Mesothelial cell of epicardium (in vitro differentiated cells): ENCODE measurements at regions not wholly inside any gene's neighbourhood (a gene's known extent, or its start where the extent isn't known, plus 50 kb on each side); places are given as distances from the start of the nearest gene placed in this dataset.

Experiments
- DNase-seq, 2 experiments: peaks; one replicate each; pipeline ENCODE4 v3.0.0; 2021; ENCODE audit warnings: low spot score in 2 of 2; ENCODE audit not compliant: unreplicated experiment in 2 of 2
- H3K27ac Mint-ChIP-seq: 2 replicates; pipeline ENCODE4 v1.8.0; 2021; ENCODE audit warnings: mixed read lengths
- H3K27me3 Mint-ChIP-seq: 2 replicates; pipeline ENCODE4 v1.8.0; 2021; ENCODE audit warnings: low read depth, mixed read lengths
- H3K36me3 Mint-ChIP-seq: 2 replicates; pipeline ENCODE4 v1.8.0; 2021; ENCODE audit warnings: mixed read lengths
- H3K4me1 Mint-ChIP-seq: 2 replicates; pipeline ENCODE4 v1.8.0; 2021; ENCODE audit warnings: mixed read lengths
- H3K4me3 Mint-ChIP-seq: 2 replicates; pipeline ENCODE4 v1.8.0; 2021; ENCODE audit warnings: mild to moderate bottlenecking, moderate library complexity, mixed read lengths
- H3K9me3 Mint-ChIP-seq: 2 replicates; pipeline ENCODE4 v1.8.0; 2021; ENCODE audit warnings: mixed read lengths
- TF ChIP-seq, protein P1 (sequence below): fragments of 200-600 bp; sonication (generic); IDR thresholded peaks from one replicate; pipeline ENCODE4 v1.5.0; 2021; ENCODE audit warnings: antibody characterized with exemption; ENCODE audit not compliant: unreplicated experiment

- Mint-ChIP-seq H3K36me3 (peaks cover 18% of the 10 kb centered on the region), H3K9me3 (peaks cover 31% of the 10 kb centered on the region), H3K27me3 (no peaks in the 10 kb centered on the region), H3K4me1 (peaks cover 3% of the 10 kb centered on the region), H3K27ac (no peak overlapping the region), H3K4me3 (no peak overlapping the region)
- no peak for DNase-seq
- TF ChIP-seq, protein P1, sequence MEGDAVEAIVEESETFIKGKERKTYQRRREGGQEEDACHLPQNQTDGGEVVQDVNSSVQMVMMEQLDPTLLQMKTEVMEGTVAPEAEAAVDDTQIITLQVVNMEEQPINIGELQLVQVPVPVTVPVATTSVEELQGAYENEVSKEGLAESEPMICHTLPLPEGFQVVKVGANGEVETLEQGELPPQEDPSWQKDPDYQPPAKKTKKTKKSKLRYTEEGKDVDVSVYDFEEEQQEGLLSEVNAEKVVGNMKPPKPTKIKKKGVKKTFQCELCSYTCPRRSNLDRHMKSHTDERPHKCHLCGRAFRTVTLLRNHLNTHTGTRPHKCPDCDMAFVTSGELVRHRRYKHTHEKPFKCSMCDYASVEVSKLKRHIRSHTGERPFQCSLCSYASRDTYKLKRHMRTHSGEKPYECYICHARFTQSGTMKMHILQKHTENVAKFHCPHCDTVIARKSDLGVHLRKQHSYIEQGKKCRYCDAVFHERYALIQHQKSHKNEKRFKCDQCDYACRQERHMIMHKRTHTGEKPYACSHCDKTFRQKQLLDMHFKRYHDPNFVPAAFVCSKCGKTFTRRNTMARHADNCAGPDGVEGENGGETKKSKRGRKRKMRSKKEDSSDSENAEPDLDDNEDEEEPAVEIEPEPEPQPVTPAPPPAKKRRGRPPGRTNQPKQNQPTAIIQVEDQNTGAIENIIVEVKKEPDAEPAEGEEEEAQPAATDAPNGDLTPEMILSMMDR = no peak
Measured at GRCh38 chr13:64810750-64811149, 2419.4 kb downstream of the PCDH9 start.

GRCh38 chr13:64808704-64809103 is 2421.4 kb downstream of the PCDH9 start:
- H3K27ac Mint-ChIP-seq = no peak overlapping the region
- DNase-seq = no peak
- H3K9me3 Mint-ChIP-seq = peaks cover 31% of the 10 kb centered on the region
- H3K4me3 Mint-ChIP-seq = no peak overlapping the region
- H3K27me3 Mint-ChIP-seq = no peaks in the 10 kb centered on the region
- H3K4me1 Mint-ChIP-seq = peaks cover 3% of the 10 kb centered on the region
- H3K36me3 Mint-ChIP-seq = peaks cover 18% of the 10 kb centered on the region
- TF ChIP-seq, protein P1 = no peak

DNA sequence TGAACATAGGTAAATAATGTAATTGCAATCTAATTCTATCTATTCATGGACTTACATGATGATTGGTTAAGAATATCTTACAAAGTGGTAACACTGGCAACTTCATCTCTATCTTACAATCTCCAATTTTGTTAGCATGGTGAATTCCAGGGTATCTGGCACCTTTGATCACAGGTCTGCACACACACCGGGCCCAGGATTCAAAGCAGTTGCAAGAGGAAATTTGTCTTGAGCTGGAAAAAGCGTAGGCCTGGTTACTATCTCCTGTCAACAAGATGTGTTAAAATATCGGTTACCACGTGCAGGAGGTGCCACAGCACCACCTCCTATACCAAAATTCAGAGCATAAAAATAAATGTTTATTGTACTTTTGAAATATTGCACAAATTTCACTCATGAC is 2428.4 kb downstream of the PCDH9 start:
- no peak for DNase-seq
- Mint-ChIP-seq H3K9me3 (no peaks in the 10 kb centered on the region), H3K27ac (no peak overlapping the region)

DNA sequence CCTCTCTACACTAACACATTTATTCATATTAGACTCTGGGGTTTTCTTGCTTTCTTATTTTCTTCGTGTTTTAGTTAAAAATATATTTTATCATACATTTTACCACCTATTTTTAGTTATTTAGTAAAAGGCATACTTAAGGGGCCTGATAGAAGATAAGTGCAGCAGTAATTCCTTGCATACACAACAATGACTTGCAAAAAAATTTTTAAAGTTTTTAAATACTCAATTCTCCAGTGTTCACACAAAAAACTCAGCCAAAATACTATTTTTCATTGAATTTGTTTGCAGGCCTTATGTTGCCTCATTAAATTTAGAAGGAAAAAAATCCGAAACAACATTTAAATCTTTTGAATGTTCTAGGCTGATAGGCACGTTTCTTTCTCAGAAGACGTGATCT is 2431.7 kb downstream of the PCDH9 start:
- no peak for DNase-seq
- Mint-ChIP-seq H3K4me1 (peaks cover 19% of the 10 kb centered on the region), H3K9me3 (peaks cover 9% of the 10 kb centered on the region), H3K36me3 (no peaks in the 10 kb centered on the region), H3K4me3 (no peak overlapping the region), H3K27me3 (no peaks in the 10 kb centered on the region), H3K27ac (no peak overlapping the region)
- TF ChIP-seq, protein P1 = no peak

More for the DNA sequence above, 2428.4 kb downstream of the PCDH9 start:
- TF ChIP-seq, protein P1 = no peak
- Mint-ChIP-seq H3K27me3 (no peaks in the 10 kb centered on the region), H3K4me1 (peaks cover 17% of the 10 kb centered on the region), H3K4me3 (no peak overlapping the region), H3K36me3 (no peaks in the 10 kb centered on the region)

DNA sequence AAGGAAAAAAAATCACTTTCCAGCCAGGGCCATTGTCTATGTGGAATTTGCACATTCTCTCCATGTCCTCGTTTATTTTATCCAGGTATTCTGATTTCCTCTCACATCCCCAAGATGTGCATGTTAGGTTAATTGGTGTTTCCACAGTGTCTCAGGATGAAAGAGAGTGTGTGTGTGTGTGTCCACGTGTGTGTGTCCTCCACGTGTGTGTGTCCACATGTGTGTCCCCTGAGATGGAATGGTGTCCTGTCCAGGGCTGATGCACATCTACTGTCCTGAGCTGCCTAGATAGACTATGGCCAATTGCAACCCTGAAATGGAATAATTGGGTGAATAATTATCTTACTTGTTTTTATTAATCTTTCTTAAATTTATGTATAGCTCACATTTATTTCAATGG is 2436.5 kb downstream of the PCDH9 start:
- Mint-ChIP-seq H3K9me3 (peaks cover 13% of the 10 kb centered on the region), H3K27ac (peak overlapping the region; percentile 85), H3K27me3 (no peaks in the 10 kb centered on the region), H3K4me3 (no peak overlapping the region), H3K4me1 (peaks cover 34% of the 10 kb centered on the region), H3K36me3 (peaks cover 2% of the 10 kb centered on the region)
- no peak for DNase-seq
- TF ChIP-seq, protein P1 = no peak

DNA sequence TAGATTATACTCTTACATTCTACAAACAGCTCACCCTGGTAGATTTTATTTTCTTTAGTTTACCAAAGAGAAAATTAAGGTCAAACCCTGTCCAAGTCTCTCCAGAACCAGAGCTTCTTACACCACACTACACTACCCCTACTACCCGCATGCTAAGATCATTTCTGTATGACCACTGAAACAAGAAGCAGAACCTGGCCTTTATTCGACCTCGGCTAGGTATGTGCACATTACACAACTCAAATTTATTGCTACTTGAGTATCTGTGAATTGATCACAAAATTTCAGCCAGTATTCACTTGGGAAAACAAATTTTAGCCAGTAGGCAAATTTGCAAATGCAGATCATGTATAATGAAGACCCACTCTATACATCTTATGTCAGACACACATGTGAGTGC is 2437.0 kb downstream of the PCDH9 start:
- Mint-ChIP-seq H3K27me3 (no peaks in the 10 kb centered on the region), H3K4me3 (no peak overlapping the region), H3K4me1 (peaks cover 33% of the 10 kb centered on the region), H3K36me3 (peaks cover 2% of the 10 kb centered on the region), H3K27ac (peak overlapping the region; percentile 85), H3K9me3 (peaks cover 13% of the 10 kb centered on the region)
- TF ChIP-seq, protein P1 = no peak
- DNase-seq = no peak
